Parathyroid adenoma (tissue), 2 donors: ENCODE measurements at regions not wholly inside any gene's neighbourhood (a gene's known extent, or its start where the extent isn't known, plus 50 kb on each side); places are given as distances from the start of the nearest gene placed in this dataset.

Source experiments
- H2AFZ ChIP-seq: fragments of 300-600 bp; sonication (generic); one replicate; pipeline ENCODE4 v1.7.0; 2017; ENCODE audit warnings: antibody characterized with exemption, mild to moderate bottlenecking
- H3K27ac ChIP-seq: fragments of 300-600 bp; sonication (generic); one replicate; pipeline ENCODE4 v1.7.0; 2017
- H3K27me3 ChIP-seq: fragments of 300-600 bp; sonication (generic); one replicate; pipeline ENCODE4 v1.7.0; 2017; ENCODE audit warnings: low read length; ENCODE audit not compliant: control insufficient read depth, insufficient read depth
- H3K36me3 ChIP-seq: fragments of 300-600 bp; sonication (generic); one replicate; pipeline ENCODE4 v1.7.0; 2017; ENCODE audit warnings: low read length; ENCODE audit not compliant: control insufficient read depth, insufficient read depth
- H3K4me1 ChIP-seq: fragments of 300-600 bp; sonication (generic); one replicate; pipeline ENCODE4 v1.7.0; 2017; ENCODE audit warnings: control low read depth
- H3K4me2 ChIP-seq: fragments of 300-600 bp; sonication (generic); one replicate; pipeline ENCODE4 v1.7.0; 2017; ENCODE audit warnings: low read length
- H3K4me3 ChIP-seq: fragments of 300-600 bp; sonication (generic); one replicate; pipeline ENCODE4 v1.7.0; 2017; ENCODE audit warnings: low read depth, low read length
- H3K79me2 ChIP-seq: fragments of 300-600 bp; sonication (generic); one replicate; pipeline ENCODE4 v1.7.0; 2017; ENCODE audit warnings: control low read depth
- H3K9ac ChIP-seq: fragments of 300-600 bp; sonication (generic); one replicate; pipeline ENCODE4 v1.7.0; 2017; ENCODE audit warnings: mild to moderate bottlenecking
- H3K9me3 ChIP-seq: fragments of 300-600 bp; sonication (generic); one replicate; pipeline ENCODE4 v1.7.0; 2017; ENCODE audit warnings: low read length; ENCODE audit not compliant: control insufficient read depth
- TF ChIP-seq, protein P1 (sequence below): fragments of 300-600 bp; sonication (generic); IDR thresholded peaks from one replicate; pipeline ENCODE4 v1.7.0; 2017; ENCODE audit warnings: antibody characterized with exemption, mild to moderate bottlenecking
- donor health status: primary hyperparathyroidism.

DNA sequence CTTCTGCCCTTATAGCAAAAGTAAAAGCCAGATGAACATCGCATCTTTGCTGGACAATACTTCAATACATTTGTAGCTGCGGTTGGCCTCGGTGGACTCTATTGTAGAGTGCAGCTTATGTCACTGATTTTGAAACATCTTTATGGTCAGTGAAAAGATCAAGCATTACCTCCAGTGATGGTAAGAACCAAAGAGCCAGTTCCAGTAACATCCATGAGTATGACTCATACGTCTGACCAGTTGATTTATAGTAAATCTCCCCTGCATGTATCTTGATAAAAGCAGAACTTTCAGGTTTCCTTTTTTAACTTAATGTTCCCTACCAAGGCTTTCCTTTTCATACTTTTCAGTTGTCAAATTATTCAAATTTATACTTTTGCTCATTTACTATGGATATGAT, 119.2 kb upstream of the HNRNPA3 start:
- no peaks in the 10 kb centered on the region for H3K79me2 ChIP-seq
- no peaks in the 10 kb centered on the region for H3K4me1 ChIP-seq
- H3K27me3 ChIP-seq, result no peaks in the 10 kb centered on the region
- H3K36me3 ChIP-seq, result no peaks in the 10 kb centered on the region
- no peak overlapping the region for H3K4me3 ChIP-seq
- no peak overlapping the region for H2AFZ ChIP-seq
- no peak overlapping the region for H3K4me2 ChIP-seq
- no peak overlapping the region for H3K27ac ChIP-seq
- TF ChIP-seq, protein P1, sequence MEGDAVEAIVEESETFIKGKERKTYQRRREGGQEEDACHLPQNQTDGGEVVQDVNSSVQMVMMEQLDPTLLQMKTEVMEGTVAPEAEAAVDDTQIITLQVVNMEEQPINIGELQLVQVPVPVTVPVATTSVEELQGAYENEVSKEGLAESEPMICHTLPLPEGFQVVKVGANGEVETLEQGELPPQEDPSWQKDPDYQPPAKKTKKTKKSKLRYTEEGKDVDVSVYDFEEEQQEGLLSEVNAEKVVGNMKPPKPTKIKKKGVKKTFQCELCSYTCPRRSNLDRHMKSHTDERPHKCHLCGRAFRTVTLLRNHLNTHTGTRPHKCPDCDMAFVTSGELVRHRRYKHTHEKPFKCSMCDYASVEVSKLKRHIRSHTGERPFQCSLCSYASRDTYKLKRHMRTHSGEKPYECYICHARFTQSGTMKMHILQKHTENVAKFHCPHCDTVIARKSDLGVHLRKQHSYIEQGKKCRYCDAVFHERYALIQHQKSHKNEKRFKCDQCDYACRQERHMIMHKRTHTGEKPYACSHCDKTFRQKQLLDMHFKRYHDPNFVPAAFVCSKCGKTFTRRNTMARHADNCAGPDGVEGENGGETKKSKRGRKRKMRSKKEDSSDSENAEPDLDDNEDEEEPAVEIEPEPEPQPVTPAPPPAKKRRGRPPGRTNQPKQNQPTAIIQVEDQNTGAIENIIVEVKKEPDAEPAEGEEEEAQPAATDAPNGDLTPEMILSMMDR, result no peak
- no peaks in the 10 kb centered on the region for H3K9me3 ChIP-seq
- no peak overlapping the region for H3K9ac ChIP-seq

DNA sequence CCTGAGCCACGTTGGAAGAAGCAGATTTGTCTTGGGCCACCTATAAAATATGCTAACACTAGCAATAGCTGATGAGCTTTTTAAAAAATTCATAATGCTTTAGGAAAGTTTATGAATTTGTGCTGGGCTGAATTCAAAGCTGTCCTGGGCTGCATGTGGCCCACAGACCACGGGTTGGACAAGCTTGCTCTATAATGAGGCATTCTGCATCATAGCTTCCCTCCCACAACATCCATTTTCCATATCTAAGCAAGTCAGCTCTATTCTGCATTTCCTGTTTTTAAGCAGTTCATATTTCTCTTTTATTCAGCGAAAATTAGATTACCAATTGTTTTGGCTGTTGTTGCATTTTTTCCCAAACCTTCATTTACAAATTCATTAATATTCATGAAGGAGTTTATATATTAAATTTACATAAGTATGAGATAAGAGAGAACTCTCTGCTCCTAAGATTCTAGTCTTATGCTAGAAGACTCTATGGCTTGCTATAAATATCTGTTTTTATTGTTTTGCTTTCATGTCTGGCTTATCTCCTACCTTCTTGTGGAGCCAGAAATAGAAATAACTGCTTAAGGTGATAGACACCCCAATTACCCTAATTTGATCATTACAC, 114.5 kb upstream of the HNRNPA3 start:
- Histone ChIP-seq H2AFZ (no peak overlapping the region), H3K9me3 (no peaks in the 10 kb centered on the region), H3K27ac (no peak overlapping the region), H3K27me3 (no peaks in the 10 kb centered on the region), H3K9ac (no peak overlapping the region), H3K4me1 (no peaks in the 10 kb centered on the region), H3K4me2 (no peak overlapping the region), H3K36me3 (no peaks in the 10 kb centered on the region), H3K4me3 (no peak overlapping the region), H3K79me2 (no peaks in the 10 kb centered on the region)
- TF ChIP-seq, protein P1, result no peak

DNA sequence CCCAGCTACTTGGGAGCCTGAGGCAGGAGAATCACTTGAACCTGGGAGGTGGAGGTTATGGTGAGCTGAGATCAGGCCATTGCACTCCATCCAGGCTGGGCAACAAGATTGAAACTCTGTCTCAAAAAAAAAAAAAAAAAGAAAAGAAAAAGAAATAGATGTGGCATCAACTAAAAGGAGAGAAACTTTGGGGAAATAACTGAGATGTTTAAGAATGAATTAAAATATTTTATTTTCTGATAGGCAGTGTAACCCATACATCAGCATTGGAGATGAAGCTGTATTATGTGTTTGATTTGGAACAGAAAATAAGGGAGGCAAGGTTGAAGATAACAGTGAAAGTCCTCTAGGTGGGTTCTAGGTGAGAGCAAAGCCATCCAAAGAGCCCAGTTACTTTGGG, 110.7 kb upstream of the HNRNPA3 start:
- TF ChIP-seq, protein P1, result no peak
- Histone ChIP-seq H2AFZ (no peak overlapping the region), H3K79me2 (no peaks in the 10 kb centered on the region), H3K36me3 (no peaks in the 10 kb centered on the region), H3K9ac (no peak overlapping the region), H3K9me3 (no peaks in the 10 kb centered on the region), H3K4me3 (no peak overlapping the region), H3K27ac (no peak overlapping the region), H3K27me3 (no peaks in the 10 kb centered on the region), H3K4me1 (no peaks in the 10 kb centered on the region), H3K4me2 (no peak overlapping the region)

DNA sequence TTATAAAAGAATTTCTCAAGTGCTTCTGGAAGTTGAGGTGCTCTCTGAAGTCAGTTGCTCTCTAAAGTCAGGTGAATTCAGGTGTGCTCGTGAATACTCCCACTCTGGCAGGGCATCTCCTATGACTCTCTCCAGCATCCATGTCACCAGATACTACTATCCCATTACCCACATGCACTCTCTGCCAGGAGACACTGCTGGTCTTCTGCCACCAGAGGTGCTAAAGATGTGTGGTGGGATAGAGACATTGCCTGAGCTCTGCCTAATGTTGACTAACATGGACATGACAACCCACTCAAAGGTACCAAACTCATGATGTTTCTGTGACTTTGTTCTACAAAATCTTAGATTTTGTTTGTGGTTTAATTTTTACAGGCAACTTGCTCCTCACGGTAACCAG, 106.4 kb upstream of the HNRNPA3 start:
- H3K27ac ChIP-seq, result no peak overlapping the region
- no peaks in the 10 kb centered on the region for H3K36me3 ChIP-seq
- TF ChIP-seq, protein P1, result no peak
- H3K4me1 ChIP-seq, result no peaks in the 10 kb centered on the region
- H3K27me3 ChIP-seq, result no peaks in the 10 kb centered on the region
- H3K4me3 ChIP-seq, result no peak overlapping the region
- H3K4me2 ChIP-seq, result no peak overlapping the region
- no peaks in the 10 kb centered on the region for H3K9me3 ChIP-seq
- H3K9ac ChIP-seq, result no peak overlapping the region
- no peaks in the 10 kb centered on the region for H3K79me2 ChIP-seq
- no peak overlapping the region for H2AFZ ChIP-seq

DNA sequence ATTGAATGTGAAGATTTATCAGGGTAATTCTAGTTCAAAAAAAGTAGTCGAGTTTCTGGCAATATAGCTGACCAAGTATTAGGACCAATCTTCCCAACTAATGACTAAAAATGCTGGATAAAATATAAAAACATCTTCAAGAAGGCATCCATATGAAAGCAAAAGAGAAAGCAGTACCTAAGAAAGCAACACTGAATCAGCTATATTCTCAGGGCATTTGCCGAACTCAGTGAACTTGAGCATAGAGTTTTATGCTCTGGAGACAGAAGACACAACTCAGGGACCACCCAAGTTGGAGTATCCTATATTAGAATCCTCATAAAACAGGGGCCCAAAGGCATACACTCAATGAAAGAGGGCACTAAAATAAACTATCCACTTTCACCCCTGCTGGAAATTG, 103.7 kb upstream of the HNRNPA3 start:
- Histone ChIP-seq H3K9ac (no peak overlapping the region), H3K4me2 (no peak overlapping the region), H3K4me1 (no peaks in the 10 kb centered on the region), H3K4me3 (no peak overlapping the region), H3K36me3 (no peaks in the 10 kb centered on the region), H3K27me3 (no peaks in the 10 kb centered on the region), H3K79me2 (no peaks in the 10 kb centered on the region), H2AFZ (no peak overlapping the region), H3K27ac (no peak overlapping the region), H3K9me3 (no peaks in the 10 kb centered on the region)
- TF ChIP-seq, protein P1, result no peak
